Ovary (tissue), 3 donors: ENCODE measurements at regions not wholly inside any gene's neighbourhood (a gene's known extent, or its start where the extent isn't known, plus 50 kb on each side); places are given as distances from the start of the nearest gene placed in this dataset.

Experiments
- POLR2A ChIP-seq: fragments of 450-650 bp; IDR thresholded peaks from one replicate; pipeline ENCODE4 v1.6.1; 2017; ENCODE audit warnings: antibody characterized with exemption, mild to moderate bottlenecking, moderate library complexity
- TF ChIP-seq, protein P1 (sequence below), 3 donors: fragments of 450-650 bp in 2 of 3; fragments of 200-600 bp in 1 of 3; IDR thresholded peaks; one replicate each; pipeline versions ENCODE4 v1.5.1 to v1.8.0; 2016 to 2022; ENCODE audit warnings: antibody characterized with exemption in 3 of 3, mild to moderate bottlenecking in 1 of 3
- donor health status: DM: no; HTN: no; CAD: no.

DNA sequence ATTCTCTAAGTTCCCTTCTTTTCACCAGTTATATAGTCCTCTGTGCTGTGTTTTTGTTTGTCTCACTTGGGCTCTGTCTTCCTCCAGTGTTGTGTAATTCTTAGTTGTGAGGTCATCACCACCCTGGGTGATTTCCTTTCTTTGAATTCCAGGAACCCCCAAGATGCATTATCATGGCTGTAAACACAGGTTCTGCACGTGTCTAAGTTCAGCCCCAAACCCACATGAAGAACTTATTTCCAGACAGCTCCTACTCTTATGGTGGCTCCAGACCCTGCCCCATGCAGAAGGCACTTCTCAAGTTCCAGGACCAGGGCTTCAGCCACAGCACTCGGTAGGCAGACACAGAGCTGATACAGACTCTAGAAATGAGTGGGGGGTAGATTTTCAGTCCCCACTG lies 560.5 kb downstream of the BCL11B start:
- TF ChIP-seq, protein P1, sequence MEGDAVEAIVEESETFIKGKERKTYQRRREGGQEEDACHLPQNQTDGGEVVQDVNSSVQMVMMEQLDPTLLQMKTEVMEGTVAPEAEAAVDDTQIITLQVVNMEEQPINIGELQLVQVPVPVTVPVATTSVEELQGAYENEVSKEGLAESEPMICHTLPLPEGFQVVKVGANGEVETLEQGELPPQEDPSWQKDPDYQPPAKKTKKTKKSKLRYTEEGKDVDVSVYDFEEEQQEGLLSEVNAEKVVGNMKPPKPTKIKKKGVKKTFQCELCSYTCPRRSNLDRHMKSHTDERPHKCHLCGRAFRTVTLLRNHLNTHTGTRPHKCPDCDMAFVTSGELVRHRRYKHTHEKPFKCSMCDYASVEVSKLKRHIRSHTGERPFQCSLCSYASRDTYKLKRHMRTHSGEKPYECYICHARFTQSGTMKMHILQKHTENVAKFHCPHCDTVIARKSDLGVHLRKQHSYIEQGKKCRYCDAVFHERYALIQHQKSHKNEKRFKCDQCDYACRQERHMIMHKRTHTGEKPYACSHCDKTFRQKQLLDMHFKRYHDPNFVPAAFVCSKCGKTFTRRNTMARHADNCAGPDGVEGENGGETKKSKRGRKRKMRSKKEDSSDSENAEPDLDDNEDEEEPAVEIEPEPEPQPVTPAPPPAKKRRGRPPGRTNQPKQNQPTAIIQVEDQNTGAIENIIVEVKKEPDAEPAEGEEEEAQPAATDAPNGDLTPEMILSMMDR (IDR thresholded peaks at IDR 0.05) = no peak
- no peak for TF ChIP-seq POLR2A
